PC-3 (cell line): ENCODE measurements at regions not wholly inside any gene's neighbourhood (a gene's known extent, or its start where the extent isn't known, plus 50 kb on each side); places are given as distances from the start of the nearest gene placed in this dataset.

Experiments
- ATAC-seq: fragments of 200-7000 bp; cut with Tn5 transposase; 2 replicates; pipeline ENCODE4 v1.9.1; 2020; ENCODE audit warnings: mild to moderate bottlenecking, moderate library complexity
- BruUV-seq: library from RNA; stranded (reverse); fragments of 400-500 nt; replicated peaks from 2 replicates; lab custom pipeline; 2021; lab: Mats Ljungman, UMichigan
- CTCF ChIA-PET: fragments of 300-600 bp; sonication (Branson Sonifier 250); formaldehyde crosslinking; loops from one replicate; lab custom pipeline; 2022; ENCODE audit warnings: antibody characterized with exemption; lab: Charles Lee
- POLR2A ChIA-PET: fragments of 300-600 bp; sonication (Branson Sonifier 250); formaldehyde crosslinking; loops from one replicate; lab custom pipeline; 2022; ENCODE audit warnings: antibody characterized with exemption; ENCODE audit not compliant: unreplicated experiment; lab: Charles Lee
- DNase-seq: peaks from one replicate; pipeline ENCODE4 v3.0.0-alpha.2; 2015
- H2AFZ ChIP-seq: fragments of 300-600 bp; sonication (generic); 2 replicates; pipeline ENCODE4 v1.6.0; 2016; ENCODE audit warnings: antibody characterized with exemption, low read length
- H3F3A ChIP-seq: fragments of 300-600 bp; sonication (generic); one replicate; pipeline ENCODE4 v1.6.0; 2017; ENCODE audit warnings: antibody characterized with exemption, low read length, control low read depth, mild to moderate bottlenecking; ENCODE audit not compliant: unreplicated experiment
- H3K27ac ChIP-seq: fragments of 300-600 bp; sonication (generic); 2 replicates; pipeline ENCODE4 v1.5.1; 2016; ENCODE audit warnings: mild to moderate bottlenecking, low read length
- H3K27me3 ChIP-seq: fragments of 300-600 bp; sonication (generic); 2 replicates; pipeline ENCODE4 v1.6.1; 2016; ENCODE audit warnings: low read length, mixed read lengths
- H3K36me3 ChIP-seq: fragments of 300-600 bp; sonication (generic); 2 replicates; pipeline ENCODE4 v1.6.1; 2016; ENCODE audit warnings: low read depth, mixed run types, low read length, mixed read lengths
- H3K4me1 ChIP-seq: fragments of 300-600 bp; sonication (generic); 2 replicates; pipeline ENCODE4 v1.5.1; 2016; ENCODE audit warnings: low read length; ENCODE audit not compliant: insufficient read depth
- H3K4me2 ChIP-seq: fragments of 300-600 bp; sonication (generic); 2 replicates; pipeline ENCODE4 v1.6.0; 2016; ENCODE audit warnings: low read length
- H3K4me3 ChIP-seq: fragments of 300-600 bp; sonication (generic); 2 replicates; pipeline ENCODE4 v1.5.1; 2016; ENCODE audit warnings: mild to moderate bottlenecking, low read length, mixed read lengths
- H3K79me2 ChIP-seq: fragments of 300-600 bp; sonication (generic); 2 replicates; pipeline ENCODE4 v1.6.1; 2017; ENCODE audit warnings: low read length, mixed read lengths
- H3K9ac ChIP-seq: fragments of 300-600 bp; sonication (generic); 2 replicates; pipeline ENCODE4 v1.6.0; 2016; ENCODE audit warnings: mild to moderate bottlenecking, low read length
- H3K9me2 ChIP-seq: fragments of 300-600 bp; sonication (generic); replicated peaks from 2 replicates; pipeline ENCODE4 v1.6.1; 2016; ENCODE audit warnings: mixed run types, low read length, mixed read lengths
- H3K9me3 ChIP-seq: fragments of 300-600 bp; sonication (generic); 2 replicates; pipeline ENCODE4 v1.6.1; 2016; ENCODE audit warnings: low read length, mixed read lengths
- H4K20me1 ChIP-seq: fragments of 300-600 bp; sonication (generic); 2 replicates; pipeline ENCODE4 v1.6.1; 2016; ENCODE audit warnings: low read length, mixed read lengths
- CTCF ChIP-seq: fragments of 300-600 bp; sonication (generic); conservative IDR thresholded peaks from 2 replicates; pipeline ENCODE4 v1.5.1; 2017; ENCODE audit warnings: antibody characterized with exemption, low read depth, mild to moderate bottlenecking, low read length
- EZH2 ChIP-seq: fragments of 300-600 bp; sonication (generic); IDR thresholded peaks from one replicate; pipeline ENCODE4 v1.6.1; 2017; ENCODE audit warnings: antibody characterized with exemption, mild to moderate bottlenecking, low read length; ENCODE audit not compliant: unreplicated experiment
- EZH2phosphoT487 ChIP-seq: fragments of 300-600 bp; sonication (generic); IDR thresholded peaks from 2 replicates; pipeline ENCODE4 v1.6.1; 2018; ENCODE audit warnings: mild to moderate bottlenecking, antibody characterized with exemption, low read length, borderline replicate concordance
- intact Hi-C: fragments of 100-400 bp; cut with micrococcal nuclease; formaldehyde crosslinking; loops from 2 replicates; pipeline ENCODE4 v1.9.0; 2023

GRCh38 chr5:62985749-62986148 lies 407.1 kb downstream of the LRRC70 start:
- no peaks in the 10 kb centered on the region for H3K4me1 ChIP-seq
- ATAC-seq (no peak), DNase-seq (no peak)
- CTCF ChIA-PET, result interaction anchor here (0.6 kb wide), 1 partner anchor 541 kb away, joined by 3 read pairs; no protein-coding TSS in a partner anchor
- no peak overlapping the region for H2AFZ ChIP-seq
- TF ChIP-seq EZH2 (no peak), EZH2phosphoT487 (no peak), CTCF (no peak)
- POLR2A ChIA-PET, result no interaction called here
- no TSS peak for BruUV-seq
- no peaks in the 10 kb centered on the region for H3K79me2 ChIP-seq
- H3K9me2 ChIP-seq, result no peaks in the 10 kb centered on the region
- no peak overlapping the region for H3K4me2 ChIP-seq
- no peak overlapping the region for H3K9ac ChIP-seq
- H3K36me3 ChIP-seq, result no peaks in the 10 kb centered on the region; the same call in 1 of the 2 replicates
- intact Hi-C loops, result no loop called here
- no peak overlapping the region for H3K27ac ChIP-seq
- H4K20me1 ChIP-seq, result no peaks in the 10 kb centered on the region
- H3K9me3 ChIP-seq, result peaks cover 26% of the 10 kb centered on the region
- no peaks in the 10 kb centered on the region for H3F3A ChIP-seq
- H3K27me3 ChIP-seq, result no peaks in the 10 kb centered on the region
- H3K4me3 ChIP-seq, result no peak overlapping the region

- Histone ChIP-seq H3K36me3 (no peaks in the 10 kb centered on the region; the same call in 1 of the 2 replicates), H3K4me2 (no peak overlapping the region), H3K4me1 (no peaks in the 10 kb centered on the region), H3K27ac (no peak overlapping the region), H4K20me1 (no peaks in the 10 kb centered on the region), H3K27me3 (no peaks in the 10 kb centered on the region), H3K79me2 (no peaks in the 10 kb centered on the region), H2AFZ (no peak overlapping the region), H3K9me3 (peaks cover 22% of the 10 kb centered on the region), H3F3A (no peaks in the 10 kb centered on the region), H3K9ac (no peak overlapping the region), H3K9me2 (no peaks in the 10 kb centered on the region), H3K4me3 (no peak overlapping the region)
- CTCF ChIA-PET, result no interaction called here
- POLR2A ChIA-PET, result no interaction called here
- intact Hi-C loops, result no loop called here
- TF ChIP-seq EZH2 (no peak), EZH2phosphoT487 (no peak), CTCF (no peak)
- BruUV-seq, result no TSS peak
- ATAC-seq (no peak), DNase-seq (no peak)
These were observed 403.7 kb downstream of the LRRC70 start for GRCh38 chr5:62982348-62982747.

- peaks cover 11% of the 10 kb centered on the region for H3K9me3 ChIP-seq
- no peak for TF ChIP-seq CTCF
- no peak for TF ChIP-seq EZH2phosphoT487
- no peak for TF ChIP-seq EZH2
- ChIA-PET POLR2A (no interaction called here), CTCF (no interaction called here)
- DNase-seq (no peak), ATAC-seq (no peak)
- H4K20me1 ChIP-seq, result no peaks in the 10 kb centered on the region
- H2AFZ ChIP-seq, result no peak overlapping the region
- H3K4me2 ChIP-seq, result no peak overlapping the region
- H3K36me3 ChIP-seq, result no peaks in the 10 kb centered on the region
- no peaks in the 10 kb centered on the region for H3F3A ChIP-seq
- no peaks in the 10 kb centered on the region for H3K27me3 ChIP-seq
- no peaks in the 10 kb centered on the region for H3K9me2 ChIP-seq
- no TSS peak for BruUV-seq
- no peak overlapping the region for H3K4me3 ChIP-seq
- no peaks in the 10 kb centered on the region for H3K4me1 ChIP-seq
- H3K79me2 ChIP-seq, result no peaks in the 10 kb centered on the region
- H3K9ac ChIP-seq, result no peak overlapping the region
- intact Hi-C loops, result no loop called here
- no peak overlapping the region for H3K27ac ChIP-seq
These were observed 402.3 kb downstream of the LRRC70 start for GRCh38 chr5:62980884-62981283.
